ENCODE measurements at regions not wholly inside any gene's neighbourhood (a gene's known extent, or its start where the extent isn't known, plus 50 kb on each side); places are given as distances from the start of the nearest gene placed in this dataset.

DNA sequence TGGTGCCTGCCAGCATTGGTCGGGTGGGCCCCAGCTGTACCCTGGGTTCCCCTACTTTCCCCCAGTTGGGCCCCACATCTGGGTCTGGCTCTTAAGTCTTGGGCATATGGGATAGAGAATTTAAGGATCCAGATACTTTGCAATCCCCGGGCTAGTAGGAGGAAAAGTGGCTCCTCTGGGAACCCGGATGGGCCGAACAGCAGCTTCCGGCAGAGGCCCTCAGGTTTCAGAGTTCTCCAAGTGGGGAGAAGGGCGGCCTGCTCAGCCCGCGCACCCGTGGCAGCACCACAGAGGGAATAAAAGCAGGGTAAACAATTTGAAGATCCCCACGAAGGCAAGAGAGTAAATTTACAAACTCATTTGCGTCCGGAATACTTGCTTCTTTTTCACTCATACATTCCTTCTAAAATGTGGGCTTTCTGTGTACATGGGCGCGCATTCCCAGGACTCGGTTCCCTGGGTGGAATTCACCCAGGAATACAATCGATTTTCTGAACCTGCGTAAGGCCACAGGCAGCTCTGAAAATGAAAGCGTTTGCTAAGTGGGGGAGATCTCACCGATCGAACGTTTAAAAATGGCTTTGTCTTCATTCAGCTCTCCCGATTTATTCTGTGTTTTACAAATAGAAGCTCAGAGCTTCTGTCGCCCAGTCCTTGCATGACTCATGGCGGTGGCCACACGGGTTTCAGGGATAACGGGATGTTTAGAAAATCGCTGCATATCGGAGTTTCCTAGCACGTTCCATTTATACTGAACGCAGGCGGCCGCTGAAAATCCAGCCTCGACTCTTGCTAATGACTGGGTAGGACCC is 74.0 kb upstream of the POLG start:
- ATAC-seq (ENCODE audit: low read depth) (no peak), DNase-seq (ENCODE audit: low spot score) (no peak)
- Histone ChIP-seq H3K4me3 (ENCODE audit: severe bottlenecking) (no peak overlapping the region), H3K27me3 (ENCODE audit: insufficient read depth, poor library complexity, severe bottlenecking) (peaks cover 68% of the 10 kb centered on the region), H3K36me3 (ENCODE audit: low read depth) (no peaks in the 10 kb centered on the region), H3K27ac (ENCODE audit: poor library complexity, severe bottlenecking) (no peak overlapping the region), H3K4me1 (ENCODE audit: insufficient read depth, poor library complexity, severe bottlenecking) (peaks cover under 1% of the 10 kb centered on the region), H3K9me3 (ENCODE audit: severe bottlenecking) (no peaks in the 10 kb centered on the region)
- TF ChIP-seq CTCF (IDR thresholded peaks at IDR 0.05; ENCODE audit: poor library complexity, severe bottlenecking): no peak

DNA sequence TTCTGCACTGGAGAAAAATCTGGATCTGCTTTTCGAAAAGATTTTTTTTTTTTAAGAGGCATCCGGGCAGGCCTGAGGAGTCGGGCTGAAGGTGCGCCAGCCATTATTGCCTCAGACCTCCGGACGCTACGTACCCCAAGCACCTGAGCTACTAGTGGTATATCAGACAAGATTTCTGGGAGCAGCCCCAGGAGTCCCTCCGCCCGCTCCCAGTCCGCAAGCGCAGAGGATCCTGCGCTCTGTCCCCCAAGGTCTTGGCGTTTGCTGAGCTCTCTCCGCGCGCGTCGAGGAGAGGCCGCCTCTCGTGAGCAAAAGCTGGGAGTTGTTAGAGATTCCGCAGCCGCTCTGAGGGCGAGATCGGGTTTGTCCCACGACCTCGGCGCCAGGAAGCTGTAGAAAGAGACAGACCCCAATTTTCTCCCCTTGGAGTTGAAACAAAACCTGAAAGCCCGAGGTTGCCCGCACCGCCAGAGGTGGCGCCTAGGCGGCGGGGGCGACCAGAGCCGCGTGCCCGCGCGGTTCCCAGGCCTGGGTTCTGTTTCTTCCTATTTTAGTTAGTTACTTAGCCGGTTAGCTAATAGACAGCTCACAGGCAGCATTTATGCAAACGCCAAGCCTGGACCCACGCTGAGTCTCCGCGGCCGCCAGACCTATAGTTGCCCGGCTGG is 72.5 kb upstream of the POLG start:
- peak; percentile 15; the same call in 2 of the 3 replicates for ATAC-seq (ENCODE audit: low read depth)
- no peak overlapping the region for H3K27ac ChIP-seq (ENCODE audit: poor library complexity, severe bottlenecking)
- TF ChIP-seq CTCF (IDR thresholded peaks at IDR 0.05; ENCODE audit: poor library complexity, severe bottlenecking): peak; percentile 42
- H3K36me3 ChIP-seq (ENCODE audit: low read depth): no peaks in the 10 kb centered on the region
- DNase-seq (ENCODE audit: low spot score): no peak
- peak overlapping the region; percentile 1 for H3K4me3 ChIP-seq (ENCODE audit: severe bottlenecking)
- H3K9me3 ChIP-seq (ENCODE audit: severe bottlenecking): no peaks in the 10 kb centered on the region
- H3K4me1 ChIP-seq (ENCODE audit: insufficient read depth, poor library complexity, severe bottlenecking): no peaks in the 10 kb centered on the region
- peaks cover 63% of the 10 kb centered on the region for H3K27me3 ChIP-seq (ENCODE audit: insufficient read depth, poor library complexity, severe bottlenecking)

GRCh38 chr15:89406218-89406939 is 71.8 kb upstream of the POLG start:
- no peak for TF ChIP-seq CTCF (IDR thresholded peaks at IDR 0.05; ENCODE audit: poor library complexity, severe bottlenecking)
- no peaks in the 10 kb centered on the region for H3K36me3 ChIP-seq (ENCODE audit: low read depth)
- no peaks in the 10 kb centered on the region for H3K9me3 ChIP-seq (ENCODE audit: severe bottlenecking)
- peaks cover 4% of the 10 kb centered on the region for H3K4me1 ChIP-seq (ENCODE audit: insufficient read depth, poor library complexity, severe bottlenecking)
- DNase-seq (ENCODE audit: low spot score): no peak
- peaks cover 58% of the 10 kb centered on the region for H3K27me3 ChIP-seq (ENCODE audit: insufficient read depth, poor library complexity, severe bottlenecking)
- ATAC-seq (ENCODE audit: low read depth): no peak
- no peak overlapping the region for H3K27ac ChIP-seq (ENCODE audit: poor library complexity, severe bottlenecking)
- H3K4me3 ChIP-seq (ENCODE audit: severe bottlenecking): no peak overlapping the region

- no peak overlapping the region for H3K27ac ChIP-seq (ENCODE audit: poor library complexity, severe bottlenecking)
- H3K9me3 ChIP-seq (ENCODE audit: severe bottlenecking): no peaks in the 10 kb centered on the region
- peaks cover 49% of the 10 kb centered on the region for H3K27me3 ChIP-seq (ENCODE audit: insufficient read depth, poor library complexity, severe bottlenecking)
- DNase-seq (ENCODE audit: low spot score): no peak
- ATAC-seq (ENCODE audit: low read depth): no peak
- H3K36me3 ChIP-seq (ENCODE audit: low read depth): no peaks in the 10 kb centered on the region
- H3K4me3 ChIP-seq (ENCODE audit: severe bottlenecking): no peak overlapping the region
- peaks cover 4% of the 10 kb centered on the region for H3K4me1 ChIP-seq (ENCODE audit: insufficient read depth, poor library complexity, severe bottlenecking)
- no peak for TF ChIP-seq CTCF (IDR thresholded peaks at IDR 0.05; ENCODE audit: poor library complexity, severe bottlenecking)
Measured at GRCh38 chr15:89405494-89405893, 70.9 kb upstream of the POLG start.

Measured in RWPE2 (cell line).